HG02623 (cell line): ENCODE measurements at regions not wholly inside any gene's neighbourhood (a gene's known extent, or its start where the extent isn't known, plus 50 kb on each side); places are given as distances from the start of the nearest gene placed in this dataset.
"Not testable (repeated sequence)": the region's sequence is repeated elsewhere in the genome, so short reads cannot be mapped to it uniquely, and the experiment has no call there.

Source experiments
- ATAC-seq: cut with Tn5 transposase; IDR thresholded peaks from one replicate; pipeline ENCODE4 v1.9.1; 2021; ENCODE audit warnings: moderate library complexity; ENCODE audit not compliant: unreplicated experiment

GRCh38 chr15:70378126-70379031 lies 280.7 kb upstream of the TLE3 start:
- ATAC-seq: no peak

GRCh38 chr15:70376929-70377691 lies 279.4 kb upstream of the TLE3 start:
- ATAC-seq: no peak

GRCh38 chr15:70376031-70376928 lies 278.6 kb upstream of the TLE3 start:
- ATAC-seq: no peak

GRCh38 chr15:70375586-70375985 lies 277.9 kb upstream of the TLE3 start:
- ATAC-seq: no peak

GRCh38 chr15:70375006-70375431 lies 277.3 kb upstream of the TLE3 start:
- ATAC-seq: no peak

- ATAC-seq: no peak
These were observed 276.4 kb upstream of the TLE3 start for GRCh38 chr15:70374096-70374495.

GRCh38 chr15:70373439-70373838 lies 275.7 kb upstream of the TLE3 start:
- not testable (repeated sequence) for ATAC-seq

GRCh38 chr15:70367913-70368705 lies 270.4 kb upstream of the TLE3 start:
- ATAC-seq: not testable (repeated sequence)

- ATAC-seq: not testable (repeated sequence)
These were observed 266.3 kb upstream of the TLE3 start for GRCh38 chr15:70364023-70364422.

GRCh38 chr15:70362886-70363285 lies 265.2 kb upstream of the TLE3 start:
- no peak for ATAC-seq

- ATAC-seq: no peak
These were observed 264.6 kb upstream of the TLE3 start for GRCh38 chr15:70362350-70362749.

- ATAC-seq: no peak
These were observed 264.2 kb upstream of the TLE3 start for GRCh38 chr15:70361891-70362290.

- no peak for ATAC-seq
These were observed 263.4 kb upstream of the TLE3 start for GRCh38 chr15:70361106-70361505.

- ATAC-seq: no peak
These were observed 261.3 kb upstream of the TLE3 start for GRCh38 chr15:70358871-70359647.

GRCh38 chr15:70358011-70358819 lies 260.5 kb upstream of the TLE3 start:
- no peak for ATAC-seq

GRCh38 chr15:70357453-70357852 lies 259.7 kb upstream of the TLE3 start:
- no peak for ATAC-seq

GRCh38 chr15:70356919-70357318 lies 259.2 kb upstream of the TLE3 start:
- ATAC-seq: no peak

GRCh38 chr15:70356062-70356860 lies 258.5 kb upstream of the TLE3 start:
- no peak for ATAC-seq
